MM.1S (cell line): ENCODE measurements at regions not wholly inside any gene's neighbourhood (a gene's known extent, or its start where the extent isn't known, plus 50 kb on each side); places are given as distances from the start of the nearest gene placed in this dataset.

Experiments used
- DNase-seq: peaks from one replicate; pipeline ENCODE4 v3.0.0-alpha.2; 2015
- H2AFZ ChIP-seq: fragments of 300-600 bp; sonication (generic); 2 replicates; pipeline ENCODE4 v1.6.0; 2016; ENCODE audit warnings: antibody characterized with exemption, low read length
- H3F3A ChIP-seq: fragments of 300-600 bp; sonication (generic); 2 replicates; pipeline ENCODE4 v1.6.1; 2016; ENCODE audit warnings: mild to moderate bottlenecking, antibody characterized with exemption, low read length, moderate library complexity, mixed read lengths; ENCODE audit not compliant: insufficient read depth
- H3K27ac ChIP-seq: fragments of 300-600 bp; sonication (generic); 2 replicates; pipeline ENCODE4 v1.5.1; 2016; ENCODE audit warnings: mild to moderate bottlenecking, low read length
- H3K27me3 ChIP-seq: fragments of 300-600 bp; sonication (generic); replicated peaks from 2 replicates; pipeline ENCODE4 v1.6.0; 2016; ENCODE audit warnings: low read length; ENCODE audit not compliant: insufficient read depth
- H3K36me3 ChIP-seq: fragments of 300-600 bp; sonication (generic); replicated peaks from 2 replicates; pipeline ENCODE4 v1.6.1; 2016; ENCODE audit warnings: mild to moderate bottlenecking, low read length, mixed read lengths; ENCODE audit not compliant: insufficient read depth
- H3K4me1 ChIP-seq: fragments of 300-600 bp; sonication (generic); 2 replicates; pipeline ENCODE4 v1.6.1; 2016; ENCODE audit warnings: low read length, mixed read lengths
- H3K4me2 ChIP-seq: fragments of 300-600 bp; sonication (generic); 2 replicates; pipeline ENCODE4 v1.6.0; 2016; ENCODE audit warnings: low read depth, low read length
- H3K4me3 ChIP-seq: fragments of 300-600 bp; sonication (generic); 2 replicates; pipeline ENCODE4 v1.5.1; 2016; ENCODE audit warnings: low read length, mixed read lengths
- H3K79me2 ChIP-seq: fragments of 300-600 bp; sonication (generic); 2 replicates; pipeline ENCODE4 v1.6.1; 2016; ENCODE audit warnings: mixed run types, low read length, mixed read lengths
- H3K9ac ChIP-seq: fragments of 300-600 bp; sonication (generic); 2 replicates; pipeline ENCODE4 v1.6.1; 2016; ENCODE audit warnings: low read length, mixed read lengths
- H3K9me2 ChIP-seq: fragments of 300-600 bp; sonication (generic); replicated peaks from 2 replicates; pipeline ENCODE4 v1.6.1; 2016; ENCODE audit warnings: mild to moderate bottlenecking, low read length, mixed read lengths; ENCODE audit not compliant: insufficient read depth
- H3K9me3 ChIP-seq: fragments of 300-600 bp; sonication (generic); replicated peaks from 2 replicates; pipeline ENCODE4 v1.6.1; 2016; ENCODE audit warnings: mild to moderate bottlenecking, low read length, mixed read lengths; ENCODE audit not compliant: insufficient read depth
- H4K20me1 ChIP-seq: fragments of 300-600 bp; sonication (generic); 2 replicates; pipeline ENCODE4 v1.6.1; 2016; ENCODE audit warnings: mild to moderate bottlenecking, low read length, moderate library complexity, mixed read lengths; ENCODE audit not compliant: insufficient read depth
- EZH2 ChIP-seq: fragments of 300-600 bp; sonication (generic); optimal IDR thresholded peaks from 2 replicates; pipeline ENCODE3; 2017; ENCODE audit warnings: low read depth, mild to moderate bottlenecking, antibody characterized with exemption, low read length, mixed read lengths
- EZH2phosphoT487 ChIP-seq: fragments of 300-600 bp; sonication (generic); IDR thresholded peaks from 2 replicates; pipeline ENCODE4 v1.6.1; 2018; ENCODE audit warnings: antibody characterized with exemption, low read length
- TF ChIP-seq, protein P1 (sequence below): fragments of 300-600 bp; sonication (generic); IDR thresholded peaks from 2 replicates; pipeline ENCODE4 v1.5.1; 2016; ENCODE audit warnings: antibody characterized with exemption, low read length, mixed read lengths

DNA sequence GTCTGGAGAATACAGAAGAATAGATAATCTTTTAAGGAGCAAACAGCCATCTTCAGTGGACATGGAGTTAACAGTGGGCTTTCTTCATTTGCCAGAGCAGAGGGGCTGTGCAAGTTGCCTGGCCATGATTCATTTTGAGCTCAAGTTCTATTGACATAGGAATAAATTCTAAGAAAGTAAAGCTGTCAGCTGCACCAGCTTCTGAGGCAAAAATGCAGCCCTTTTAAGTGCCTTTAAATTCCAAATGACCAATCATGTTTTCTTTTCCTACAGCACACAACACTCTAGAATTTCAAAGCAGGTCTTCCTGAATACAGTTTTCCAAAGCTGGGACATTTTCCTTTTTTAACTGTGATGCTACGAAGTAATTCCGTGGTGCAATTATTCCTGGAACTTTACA lies 246.4 kb upstream of the NT5C1B start:
- Histone ChIP-seq H3K4me1 (no peaks in the 10 kb centered on the region), H3K36me3 (no peaks in the 10 kb centered on the region), H3K9me2 (no peaks in the 10 kb centered on the region), H2AFZ (no peak overlapping the region), H3F3A (no peaks in the 10 kb centered on the region), H3K79me2 (no peaks in the 10 kb centered on the region), H3K4me2 (no peak overlapping the region), H3K9me3 (no peaks in the 10 kb centered on the region), H3K27ac (no peak overlapping the region), H4K20me1 (no peaks in the 10 kb centered on the region), H3K27me3 (no peaks in the 10 kb centered on the region), H3K9ac (no peak overlapping the region), H3K4me3 (no peak overlapping the region)
- DNase-seq: no peak
- TF ChIP-seq, protein P1, sequence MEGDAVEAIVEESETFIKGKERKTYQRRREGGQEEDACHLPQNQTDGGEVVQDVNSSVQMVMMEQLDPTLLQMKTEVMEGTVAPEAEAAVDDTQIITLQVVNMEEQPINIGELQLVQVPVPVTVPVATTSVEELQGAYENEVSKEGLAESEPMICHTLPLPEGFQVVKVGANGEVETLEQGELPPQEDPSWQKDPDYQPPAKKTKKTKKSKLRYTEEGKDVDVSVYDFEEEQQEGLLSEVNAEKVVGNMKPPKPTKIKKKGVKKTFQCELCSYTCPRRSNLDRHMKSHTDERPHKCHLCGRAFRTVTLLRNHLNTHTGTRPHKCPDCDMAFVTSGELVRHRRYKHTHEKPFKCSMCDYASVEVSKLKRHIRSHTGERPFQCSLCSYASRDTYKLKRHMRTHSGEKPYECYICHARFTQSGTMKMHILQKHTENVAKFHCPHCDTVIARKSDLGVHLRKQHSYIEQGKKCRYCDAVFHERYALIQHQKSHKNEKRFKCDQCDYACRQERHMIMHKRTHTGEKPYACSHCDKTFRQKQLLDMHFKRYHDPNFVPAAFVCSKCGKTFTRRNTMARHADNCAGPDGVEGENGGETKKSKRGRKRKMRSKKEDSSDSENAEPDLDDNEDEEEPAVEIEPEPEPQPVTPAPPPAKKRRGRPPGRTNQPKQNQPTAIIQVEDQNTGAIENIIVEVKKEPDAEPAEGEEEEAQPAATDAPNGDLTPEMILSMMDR: no peak
- no peak for TF ChIP-seq EZH2phosphoT487
- TF ChIP-seq EZH2: no peak

- Histone ChIP-seq H3K27ac (no peak overlapping the region), H3K4me2 (no peak overlapping the region)
Measured at GRCh38 chr2:18834341-18834740, 245.0 kb upstream of the NT5C1B start.

DNA sequence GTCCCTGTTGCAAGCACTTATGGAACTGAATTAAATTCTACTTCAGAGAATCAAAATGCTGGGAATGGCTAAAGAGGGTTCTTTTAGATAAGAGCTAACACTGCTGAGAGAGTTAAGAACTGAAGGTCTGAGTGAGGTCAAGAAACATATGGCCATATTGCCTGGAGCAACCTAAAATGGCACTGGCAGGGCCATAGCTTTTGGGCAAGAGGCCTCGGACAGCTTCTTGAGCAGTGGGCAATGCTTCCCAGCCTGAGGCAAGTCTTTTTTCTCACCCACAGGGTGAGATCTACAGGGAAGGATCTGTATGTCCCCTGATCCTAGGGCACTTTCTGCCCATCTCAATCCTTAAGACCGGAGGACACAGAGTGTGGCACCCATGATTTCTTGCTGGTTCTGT lies 244.6 kb upstream of the NT5C1B start:
- no peak for TF ChIP-seq EZH2phosphoT487
- Histone ChIP-seq H2AFZ (no peak overlapping the region), H3F3A (no peaks in the 10 kb centered on the region), H3K9ac (no peak overlapping the region), H3K27me3 (no peaks in the 10 kb centered on the region), H3K9me3 (no peaks in the 10 kb centered on the region), H3K36me3 (no peaks in the 10 kb centered on the region), H3K79me2 (no peaks in the 10 kb centered on the region), H4K20me1 (no peaks in the 10 kb centered on the region), H3K4me3 (no peak overlapping the region), H3K4me2 (no peak overlapping the region), H3K4me1 (no peaks in the 10 kb centered on the region), H3K9me2 (no peaks in the 10 kb centered on the region), H3K27ac (no peak overlapping the region)
- DNase-seq: no peak

More at GRCh38 chr2:18834341-18834740, 245.0 kb upstream of the NT5C1B start:
- no peak overlapping the region for H2AFZ ChIP-seq
- no peak overlapping the region for H3K4me3 ChIP-seq
- H4K20me1 ChIP-seq: no peaks in the 10 kb centered on the region
- H3K9me3 ChIP-seq: no peaks in the 10 kb centered on the region
- no peaks in the 10 kb centered on the region for H3F3A ChIP-seq
- no peaks in the 10 kb centered on the region for H3K36me3 ChIP-seq
- DNase-seq: no peak
- H3K9ac ChIP-seq: no peak overlapping the region
- no peaks in the 10 kb centered on the region for H3K27me3 ChIP-seq
- H3K9me2 ChIP-seq: no peaks in the 10 kb centered on the region
- no peaks in the 10 kb centered on the region for H3K79me2 ChIP-seq
- TF ChIP-seq EZH2: no peak
- TF ChIP-seq, protein P1: no peak
- H3K4me1 ChIP-seq: no peaks in the 10 kb centered on the region

DNA sequence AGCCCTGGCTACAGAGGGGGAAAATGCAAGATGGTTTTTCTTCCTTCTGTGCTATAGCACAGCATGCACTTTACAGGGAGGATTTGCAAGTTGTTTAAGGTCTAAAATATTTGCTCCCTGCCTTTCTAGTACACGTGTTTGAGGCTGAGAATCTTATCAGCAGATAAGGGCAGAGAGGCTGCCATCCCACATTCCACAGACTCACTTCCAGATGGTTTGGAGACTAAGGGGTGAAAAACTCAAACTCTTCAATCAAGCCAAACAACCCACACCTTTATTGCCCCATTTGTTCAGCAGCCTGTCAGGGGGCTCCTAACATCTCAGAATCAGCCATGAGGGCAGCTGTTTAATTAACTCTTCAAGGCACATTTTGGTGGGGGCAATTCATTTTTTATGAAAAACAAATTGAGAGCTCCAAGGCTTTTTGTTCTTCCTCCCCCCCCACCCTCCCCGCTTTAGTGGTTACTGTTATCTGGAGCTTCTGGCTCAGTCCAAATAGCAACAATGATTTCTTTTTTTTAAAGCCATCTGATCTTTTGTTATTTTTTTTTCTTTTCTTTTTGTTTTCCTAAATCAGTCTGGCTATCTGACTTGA lies 242.6 kb upstream of the NT5C1B start:
- Histone ChIP-seq H3K27me3 (no peaks in the 10 kb centered on the region), H3K9me2 (no peaks in the 10 kb centered on the region), H3K4me3 (no peak overlapping the region), H3K4me1 (no peaks in the 10 kb centered on the region), H4K20me1 (no peaks in the 10 kb centered on the region), H3K27ac (no peak overlapping the region), H3K36me3 (no peaks in the 10 kb centered on the region), H3K9me3 (no peaks in the 10 kb centered on the region), H3K9ac (no peak overlapping the region), H3K79me2 (no peaks in the 10 kb centered on the region), H3K4me2 (no peak overlapping the region), H3F3A (no peaks in the 10 kb centered on the region), H2AFZ (no peak overlapping the region)
- TF ChIP-seq EZH2phosphoT487: no peak
- no peak for DNase-seq
